ENCODE measurements at regions not wholly inside any gene's neighbourhood (a gene's known extent, or its start where the extent isn't known, plus 50 kb on each side); places are given as distances from the start of the nearest gene placed in this dataset.

DNA sequence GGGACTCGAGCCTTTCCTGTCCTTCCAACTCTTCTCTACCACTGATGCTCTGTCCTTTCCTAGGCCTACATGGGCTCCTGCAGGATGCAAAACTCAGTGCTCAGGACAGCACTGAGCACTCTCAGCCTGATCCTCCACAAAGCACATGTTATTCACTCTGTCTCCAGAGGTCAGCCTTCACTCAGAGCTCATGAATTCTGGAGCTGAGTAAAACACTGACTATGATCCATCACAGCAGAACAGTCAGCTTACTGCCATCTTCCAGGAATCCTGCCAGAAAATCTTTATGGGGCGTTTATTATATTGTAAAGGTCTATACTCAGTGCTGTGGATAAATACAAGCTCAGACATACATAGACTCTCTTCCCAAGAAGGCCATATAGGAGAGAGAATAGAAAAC, 121.5 kb upstream of the CPEB2 start:
- Histone ChIP-seq H2AFZ (ENCODE audit: low read depth, low read length) (no peak overlapping the region), H3K36me3 (ENCODE audit: insufficient read depth, low read length) (no peaks in the 10 kb centered on the region), H3K27me3 (ENCODE audit: insufficient read depth, low read length) (no peaks in the 10 kb centered on the region), H3K4me1 (ENCODE audit: insufficient read depth, low read length) (no peaks in the 10 kb centered on the region), H3K4me3 (ENCODE audit: low read length) (no peak overlapping the region), H3K9me3 (ENCODE audit: low read length) (no peaks in the 10 kb centered on the region)

GRCh38 chr4:14883166-14883565, 119.1 kb upstream of the CPEB2 start:
- H2AFZ ChIP-seq (ENCODE audit: low read depth, low read length): no peak overlapping the region
- H3K4me3 ChIP-seq (ENCODE audit: low read length): no peak overlapping the region
- no peaks in the 10 kb centered on the region for H3K4me1 ChIP-seq (ENCODE audit: insufficient read depth, low read length)
- H3K36me3 ChIP-seq (ENCODE audit: insufficient read depth, low read length): no peaks in the 10 kb centered on the region
- peaks cover 2% of the 10 kb centered on the region for H3K27me3 ChIP-seq (ENCODE audit: insufficient read depth, low read length)
- H3K9me3 ChIP-seq (ENCODE audit: low read length): no peaks in the 10 kb centered on the region

DNA sequence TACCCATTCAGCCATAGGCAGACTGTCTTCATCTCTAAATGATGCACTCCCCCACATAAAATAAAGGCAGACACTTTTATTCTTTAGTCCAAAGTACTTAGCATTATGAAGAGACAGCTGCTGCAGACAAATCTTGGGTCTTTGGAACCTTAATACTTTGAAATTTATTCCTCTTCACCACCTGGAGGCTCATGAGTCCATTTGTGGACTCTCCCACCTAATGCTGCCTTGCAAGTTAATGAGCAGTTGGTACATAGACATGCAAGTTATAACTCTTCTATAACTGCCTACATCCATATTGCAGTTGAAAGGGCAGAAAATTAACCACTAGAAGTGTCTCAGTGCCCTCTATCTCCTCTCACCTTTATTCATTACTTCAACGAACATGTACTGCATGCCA, 118.6 kb upstream of the CPEB2 start:
- Histone ChIP-seq H3K9me3 (ENCODE audit: low read length) (no peaks in the 10 kb centered on the region), H3K36me3 (ENCODE audit: insufficient read depth, low read length) (no peaks in the 10 kb centered on the region), H2AFZ (ENCODE audit: low read depth, low read length) (no peak overlapping the region), H3K4me1 (ENCODE audit: insufficient read depth, low read length) (no peaks in the 10 kb centered on the region), H3K27me3 (ENCODE audit: insufficient read depth, low read length) (peaks cover 2% of the 10 kb centered on the region), H3K4me3 (ENCODE audit: low read length) (no peak overlapping the region)

GRCh38 chr4:14887842-14888433, 114.3 kb upstream of the CPEB2 start:
- Histone ChIP-seq H3K9me3 (ENCODE audit: low read length) (no peaks in the 10 kb centered on the region), H3K27me3 (ENCODE audit: insufficient read depth, low read length) (peaks cover 2% of the 10 kb centered on the region), H2AFZ (ENCODE audit: low read depth, low read length) (no peak overlapping the region), H3K4me3 (ENCODE audit: low read length) (no peak overlapping the region), H3K36me3 (ENCODE audit: insufficient read depth, low read length) (no peaks in the 10 kb centered on the region), H3K4me1 (ENCODE audit: insufficient read depth, low read length) (no peaks in the 10 kb centered on the region)

GRCh38 chr4:14888790-14889572, 113.3 kb upstream of the CPEB2 start:
- Histone ChIP-seq H3K4me3 (ENCODE audit: low read length) (no peak overlapping the region), H3K27me3 (ENCODE audit: insufficient read depth, low read length) (peaks cover 2% of the 10 kb centered on the region), H3K9me3 (ENCODE audit: low read length) (no peaks in the 10 kb centered on the region), H3K4me1 (ENCODE audit: insufficient read depth, low read length) (no peaks in the 10 kb centered on the region), H3K36me3 (ENCODE audit: insufficient read depth, low read length) (no peaks in the 10 kb centered on the region), H2AFZ (ENCODE audit: low read depth, low read length) (no peak overlapping the region)

GRCh38 chr4:14892563-14892962, 109.7 kb upstream of the CPEB2 start:
- Histone ChIP-seq H3K9me3 (ENCODE audit: low read length) (no peaks in the 10 kb centered on the region), H3K27me3 (ENCODE audit: insufficient read depth, low read length) (peaks cover 2% of the 10 kb centered on the region), H3K4me1 (ENCODE audit: insufficient read depth, low read length) (no peaks in the 10 kb centered on the region), H3K4me3 (ENCODE audit: low read length) (no peak overlapping the region), H2AFZ (ENCODE audit: low read depth, low read length) (no peak overlapping the region), H3K36me3 (ENCODE audit: insufficient read depth, low read length) (no peaks in the 10 kb centered on the region)

GRCh38 chr4:14893713-14894112, 108.6 kb upstream of the CPEB2 start:
- H3K4me3 ChIP-seq (ENCODE audit: low read length): no peak overlapping the region
- H3K27me3 ChIP-seq (ENCODE audit: insufficient read depth, low read length): no peaks in the 10 kb centered on the region
- no peaks in the 10 kb centered on the region for H3K36me3 ChIP-seq (ENCODE audit: insufficient read depth, low read length)
- no peaks in the 10 kb centered on the region for H3K4me1 ChIP-seq (ENCODE audit: insufficient read depth, low read length)
- no peak overlapping the region for H2AFZ ChIP-seq (ENCODE audit: low read depth, low read length)
- H3K9me3 ChIP-seq (ENCODE audit: low read length): no peaks in the 10 kb centered on the region

DNA sequence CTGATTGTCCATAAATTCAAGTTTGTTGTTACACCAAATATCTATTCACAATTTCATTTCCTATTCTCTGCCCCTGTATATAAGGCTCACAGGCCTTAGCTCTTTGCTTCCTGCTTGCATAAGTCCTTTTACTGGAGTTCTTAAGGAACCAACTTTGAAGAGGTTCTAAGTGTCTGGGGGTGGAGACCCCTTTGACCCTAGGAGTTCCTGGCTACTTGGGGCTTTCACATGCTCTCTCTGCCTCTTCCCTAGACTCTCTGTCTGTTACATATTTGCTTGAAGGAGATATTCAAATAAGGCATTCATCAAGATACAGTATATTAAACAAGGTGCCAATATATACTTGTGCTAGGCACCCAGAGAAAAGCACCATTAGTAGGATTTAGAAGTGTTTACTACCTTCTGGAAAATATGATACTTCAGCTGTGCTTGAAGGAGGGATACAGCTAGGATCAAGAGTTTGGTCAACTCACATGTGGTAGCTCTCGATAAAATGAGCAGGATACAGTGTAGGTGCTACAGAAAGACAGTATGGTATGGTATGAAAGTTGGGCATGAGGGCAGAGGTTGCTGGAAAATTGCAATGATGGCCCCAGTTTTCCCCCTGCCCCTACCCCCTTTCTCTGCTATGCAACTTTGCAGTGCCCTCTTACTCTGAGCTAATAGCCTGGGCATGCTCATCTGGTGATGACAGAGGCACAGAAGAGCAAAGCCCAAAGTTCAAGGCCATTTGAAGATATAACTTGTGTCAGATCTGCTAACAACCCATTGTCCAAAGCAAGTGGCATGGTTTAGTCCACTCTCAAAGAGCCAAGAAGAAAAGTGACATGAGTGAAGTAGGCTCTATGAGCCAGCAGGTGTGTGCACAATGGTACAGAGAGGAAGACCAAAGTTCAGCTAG, 107.6 kb upstream of the CPEB2 start:
- H3K27me3 ChIP-seq (ENCODE audit: insufficient read depth, low read length): no peaks in the 10 kb centered on the region
- H2AFZ ChIP-seq (ENCODE audit: low read depth, low read length): no peak overlapping the region
- no peaks in the 10 kb centered on the region for H3K36me3 ChIP-seq (ENCODE audit: insufficient read depth, low read length)
- H3K4me3 ChIP-seq (ENCODE audit: low read length): no peak overlapping the region
- H3K4me1 ChIP-seq (ENCODE audit: insufficient read depth, low read length): no peaks in the 10 kb centered on the region
- H3K9me3 ChIP-seq (ENCODE audit: low read length): no peaks in the 10 kb centered on the region

DNA sequence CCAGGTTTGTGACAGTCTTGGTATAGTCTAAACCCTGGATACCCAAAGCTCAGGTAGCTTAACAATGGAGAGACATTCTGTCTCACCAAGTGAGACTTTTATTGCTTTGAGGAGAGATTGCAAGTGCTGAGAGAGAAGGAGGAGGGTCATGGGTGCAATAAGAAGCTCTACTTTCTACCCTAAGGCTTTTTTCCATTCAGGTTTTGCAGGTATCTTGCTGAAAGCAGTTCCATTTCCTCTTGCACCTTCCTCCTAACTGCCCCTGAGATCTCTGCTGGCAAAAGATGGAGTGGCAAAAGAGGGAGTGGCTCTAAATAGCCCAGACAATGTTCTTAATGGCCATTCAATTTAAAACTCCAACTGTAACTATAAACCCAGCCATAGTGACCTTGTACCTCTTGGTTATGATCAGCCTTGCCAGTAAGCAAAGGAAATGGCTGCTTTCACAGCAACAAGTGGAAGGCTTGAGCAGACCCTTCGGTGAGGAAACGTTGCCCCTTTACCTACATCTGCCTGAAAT, 105.6 kb upstream of the CPEB2 start:
- Histone ChIP-seq H3K27me3 (ENCODE audit: insufficient read depth, low read length) (no peaks in the 10 kb centered on the region), H3K4me3 (ENCODE audit: low read length) (no peak overlapping the region), H3K36me3 (ENCODE audit: insufficient read depth, low read length) (no peaks in the 10 kb centered on the region), H3K9me3 (ENCODE audit: low read length) (no peaks in the 10 kb centered on the region), H3K4me1 (ENCODE audit: insufficient read depth, low read length) (no peaks in the 10 kb centered on the region), H2AFZ (ENCODE audit: low read depth, low read length) (no peak overlapping the region)

GRCh38 chr4:14897217-14897616, 105.1 kb upstream of the CPEB2 start:
- Histone ChIP-seq H2AFZ (ENCODE audit: low read depth, low read length) (no peak overlapping the region), H3K9me3 (ENCODE audit: low read length) (no peaks in the 10 kb centered on the region), H3K4me3 (ENCODE audit: low read length) (no peak overlapping the region), H3K36me3 (ENCODE audit: insufficient read depth, low read length) (no peaks in the 10 kb centered on the region), H3K4me1 (ENCODE audit: insufficient read depth, low read length) (no peaks in the 10 kb centered on the region), H3K27me3 (ENCODE audit: insufficient read depth, low read length) (no peaks in the 10 kb centered on the region)

DNA sequence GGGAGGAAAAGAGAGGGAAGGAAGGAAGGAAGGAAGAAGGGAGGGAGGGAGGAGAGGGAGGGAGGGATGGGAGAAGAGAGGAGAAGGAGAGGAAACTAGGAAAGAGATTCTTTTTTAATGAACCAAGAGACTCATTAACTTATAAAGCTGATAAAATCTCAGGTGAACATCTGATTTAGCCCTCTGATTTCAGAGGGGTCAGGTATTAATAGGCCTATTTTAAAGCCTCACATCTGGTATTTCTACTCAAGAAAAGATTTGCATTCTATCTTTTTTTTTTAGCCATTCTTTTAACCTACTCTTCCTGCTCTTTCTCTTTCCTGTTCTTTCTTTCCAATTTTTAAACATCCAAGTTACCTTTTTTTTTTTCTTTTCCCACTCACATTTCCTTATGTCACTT, 103.3 kb upstream of the CPEB2 start:
- Histone ChIP-seq H3K36me3 (ENCODE audit: insufficient read depth, low read length) (no peaks in the 10 kb centered on the region), H3K4me3 (ENCODE audit: low read length) (no peak overlapping the region), H3K27me3 (ENCODE audit: insufficient read depth, low read length) (no peaks in the 10 kb centered on the region), H3K9me3 (ENCODE audit: low read length) (no peaks in the 10 kb centered on the region), H3K4me1 (ENCODE audit: insufficient read depth, low read length) (no peaks in the 10 kb centered on the region), H2AFZ (ENCODE audit: low read depth, low read length) (no peak overlapping the region)

DNA sequence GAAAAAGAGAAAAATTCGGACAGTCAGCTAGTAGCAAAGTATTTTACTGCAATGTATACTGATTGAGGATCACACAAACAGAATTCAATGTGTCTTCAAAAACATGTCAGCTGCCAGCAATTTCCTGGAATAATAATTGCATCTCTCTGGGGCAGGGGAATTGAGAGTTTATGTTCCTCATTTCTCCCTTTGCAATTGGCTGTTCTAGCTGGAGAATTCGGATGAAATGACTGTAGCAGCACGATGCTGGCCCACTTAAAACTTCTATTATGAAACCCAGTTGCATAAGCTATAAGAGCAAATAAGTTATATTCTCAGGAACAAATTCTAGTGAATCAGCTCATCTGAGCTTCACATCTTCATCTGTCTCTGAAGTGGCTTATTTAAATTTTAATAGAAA, 99.9 kb upstream of the CPEB2 start:
- Histone ChIP-seq H3K9me3 (ENCODE audit: low read length) (no peaks in the 10 kb centered on the region), H3K4me1 (ENCODE audit: insufficient read depth, low read length) (no peaks in the 10 kb centered on the region), H3K36me3 (ENCODE audit: insufficient read depth, low read length) (no peaks in the 10 kb centered on the region), H3K27me3 (ENCODE audit: insufficient read depth, low read length) (no peaks in the 10 kb centered on the region), H3K4me3 (ENCODE audit: low read length) (no peak overlapping the region), H2AFZ (ENCODE audit: low read depth, low read length) (no peak overlapping the region)

DNA sequence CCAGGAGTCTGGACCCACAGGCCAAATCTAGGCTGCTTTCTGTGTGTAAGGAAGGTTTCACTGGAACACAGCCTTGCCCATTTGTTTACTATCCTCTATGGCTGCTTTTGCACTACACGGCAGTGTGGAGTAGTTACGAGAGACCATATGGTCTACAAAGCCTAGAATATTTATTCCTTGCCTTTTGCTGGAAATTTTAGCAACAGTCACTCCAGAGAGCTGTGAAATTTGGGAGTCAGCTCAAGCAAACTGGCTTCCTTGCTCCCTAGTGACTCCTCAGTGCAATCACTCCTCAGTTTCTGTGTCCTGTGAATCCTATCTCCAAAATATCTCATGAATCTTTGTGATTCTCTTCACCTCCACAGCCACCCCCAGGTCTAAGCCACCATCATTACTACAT, 99.0 kb upstream of the CPEB2 start:
- Histone ChIP-seq H3K4me1 (ENCODE audit: insufficient read depth, low read length) (no peaks in the 10 kb centered on the region), H2AFZ (ENCODE audit: low read depth, low read length) (no peak overlapping the region), H3K27me3 (ENCODE audit: insufficient read depth, low read length) (no peaks in the 10 kb centered on the region), H3K9me3 (ENCODE audit: low read length) (no peaks in the 10 kb centered on the region), H3K36me3 (ENCODE audit: insufficient read depth, low read length) (no peaks in the 10 kb centered on the region), H3K4me3 (ENCODE audit: low read length) (no peak overlapping the region)

Measured in neuron (in vitro differentiated cells).